Globus pallidus (tissue), 1 donor: ENCODE measurements at regions not wholly inside any gene's neighbourhood (a gene's known extent, or its start where the extent isn't known, plus 50 kb on each side); places are given as distances from the start of the nearest gene placed in this dataset.
"Not testable (repeated sequence)": the region's sequence is repeated elsewhere in the genome, so short reads cannot be mapped to it uniquely, and the experiment has no call there.

Experiments
- DNase-seq: peaks from one replicate; pipeline ENCODE4 v3.0.0-alpha.2; 2015; ENCODE audit warnings: low spot score

GRCh38 chr5:155624597-155625241, 611.2 kb downstream of the KIF4B start:
- no peak for DNase-seq

- DNase-seq, result no peak
Observed at GRCh38 chr5:155625315-155625714, 611.8 kb downstream of the KIF4B start.

GRCh38 chr5:155625897-155626543, 612.5 kb downstream of the KIF4B start:
- no peak for DNase-seq

GRCh38 chr5:155626592-155626991, 613.0 kb downstream of the KIF4B start:
- DNase-seq, result no peak

GRCh38 chr5:155628346-155628745, 614.8 kb downstream of the KIF4B start:
- no peak for DNase-seq

- DNase-seq, result no peak
Observed at GRCh38 chr5:155629597-155629996, 616.0 kb downstream of the KIF4B start.

- no peak for DNase-seq
Observed at GRCh38 chr5:155631116-155631515, 617.6 kb downstream of the KIF4B start.

- no peak for DNase-seq
Observed at GRCh38 chr5:155633338-155633957, 619.9 kb downstream of the KIF4B start.

GRCh38 chr5:155649666-155650065, 636.1 kb downstream of the KIF4B start:
- DNase-seq, result no peak

- DNase-seq, result no peak
Observed at GRCh38 chr5:155655569-155655968, 642.0 kb downstream of the KIF4B start.

GRCh38 chr5:155661859-155662258, 648.3 kb downstream of the KIF4B start:
- no peak for DNase-seq

- no peak for DNase-seq
Observed at GRCh38 chr5:155665361-155665760, 651.8 kb downstream of the KIF4B start.

- not testable (repeated sequence) for DNase-seq
Observed at GRCh38 chr5:155672001-155672400, 655.0 kb upstream of the SGCD start.

GRCh38 chr5:155676967-155677366, 650.0 kb upstream of the SGCD start:
- no peak for DNase-seq

GRCh38 chr5:155678371-155678770, 648.6 kb upstream of the SGCD start:
- no peak for DNase-seq

- DNase-seq, result no peak
Observed at GRCh38 chr5:155679530-155679929, 647.4 kb upstream of the SGCD start.

- DNase-seq, result no peak
Observed at GRCh38 chr5:155684417-155684816, 642.5 kb upstream of the SGCD start.

- no peak for DNase-seq
Observed at GRCh38 chr5:155686131-155686530, 640.8 kb upstream of the SGCD start.

- DNase-seq, result no peak
Observed at GRCh38 chr5:155689406-155689805, 637.6 kb upstream of the SGCD start.

- no peak for DNase-seq
Observed at GRCh38 chr5:155696362-155696761, 630.6 kb upstream of the SGCD start.

GRCh38 chr5:155697236-155697635, 629.7 kb upstream of the SGCD start:
- no peak for DNase-seq

- no peak for DNase-seq
Observed at GRCh38 chr5:155699385-155699784, 627.6 kb upstream of the SGCD start.

- DNase-seq, result no peak
Observed at GRCh38 chr5:155700333-155700732, 626.6 kb upstream of the SGCD start.

- DNase-seq, result no peak
Observed at GRCh38 chr5:155711882-155712281, 615.1 kb upstream of the SGCD start.
